HG03066 (cell line): ENCODE measurements at regions not wholly inside any gene's neighbourhood (a gene's known extent, or its start where the extent isn't known, plus 50 kb on each side); places are given as distances from the start of the nearest gene placed in this dataset.
"Not testable (repeated sequence)": the region's sequence is repeated elsewhere in the genome, so short reads cannot be mapped to it uniquely, and the experiment has no call there.

ENCODE experiments used
- ATAC-seq: cut with Tn5 transposase; IDR thresholded peaks from one replicate; pipeline ENCODE4 v1.9.1; 2021; ENCODE audit warnings: low read depth; ENCODE audit not compliant: unreplicated experiment

- no peak for ATAC-seq
Measured at GRCh38 chr16:52117171-52117570, 429.8 kb downstream of the TOX3 start.

DNA sequence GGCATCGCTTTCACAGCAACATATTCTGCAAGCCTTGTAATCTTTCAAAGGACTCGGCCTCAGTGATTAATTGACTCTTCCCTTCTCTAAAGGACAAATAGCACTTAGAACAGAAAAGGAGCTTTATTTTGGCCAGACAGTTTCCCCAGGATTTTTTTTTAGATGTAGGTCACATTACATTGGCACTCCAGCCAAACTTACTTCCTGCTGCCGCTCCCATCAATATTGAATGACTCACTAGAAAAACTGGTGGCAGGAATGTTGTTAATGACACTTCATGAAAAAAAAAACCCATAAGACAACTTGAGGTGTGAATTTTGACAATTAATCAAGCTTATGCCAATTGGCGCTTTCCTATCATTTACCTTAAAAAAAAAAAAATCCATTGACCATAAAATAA is 432.6 kb downstream of the TOX3 start:
- no peak for ATAC-seq

DNA sequence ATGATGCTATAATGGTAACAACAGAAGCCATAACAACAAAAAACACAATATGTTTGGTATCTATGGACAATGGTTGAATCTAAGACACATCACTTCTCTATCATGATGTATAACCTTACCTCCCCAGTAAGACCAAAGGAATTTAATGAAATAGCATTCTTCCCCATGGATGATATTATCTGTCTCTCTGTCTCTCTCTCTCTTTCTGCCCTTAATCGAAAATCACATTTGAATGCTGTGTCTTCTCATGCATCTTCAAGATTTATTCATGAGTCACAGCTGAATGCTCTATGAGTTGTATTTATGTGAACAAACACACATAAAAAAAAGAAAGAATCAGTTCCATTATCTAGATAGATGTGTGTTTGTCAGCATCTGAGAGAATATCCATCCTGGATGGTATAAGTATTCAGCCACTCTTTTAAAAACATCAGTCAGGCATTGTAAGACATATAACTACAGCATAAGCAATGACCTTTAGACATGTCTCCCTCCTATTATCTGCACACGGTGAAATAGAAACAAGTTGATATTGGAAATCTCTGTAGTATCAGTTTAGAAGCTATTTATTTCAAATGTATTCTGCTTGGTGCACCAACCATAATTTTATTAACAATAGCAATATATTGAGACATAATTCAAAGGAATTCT is 433.3 kb downstream of the TOX3 start:
- ATAC-seq, result no peak

DNA sequence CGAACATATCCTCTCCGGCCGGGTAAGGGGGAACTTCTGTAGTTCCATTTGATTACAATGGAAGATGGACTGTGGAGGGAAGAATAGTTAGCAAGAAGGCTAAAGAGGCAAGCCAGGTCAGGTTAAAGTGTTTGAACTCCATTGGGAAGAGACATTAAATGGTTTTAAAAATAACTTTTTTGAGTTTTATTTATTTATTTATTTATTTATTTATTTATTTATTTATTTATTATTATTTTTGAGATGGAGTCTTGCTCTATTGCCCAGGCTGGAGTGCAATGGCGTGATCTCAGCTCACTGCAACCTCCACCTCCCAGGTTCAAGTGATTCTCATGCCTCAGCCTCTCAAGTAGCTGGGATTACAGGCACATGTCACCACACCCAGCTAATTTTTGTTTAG is 441.9 kb downstream of the TOX3 start:
- not testable (repeated sequence) for ATAC-seq

DNA sequence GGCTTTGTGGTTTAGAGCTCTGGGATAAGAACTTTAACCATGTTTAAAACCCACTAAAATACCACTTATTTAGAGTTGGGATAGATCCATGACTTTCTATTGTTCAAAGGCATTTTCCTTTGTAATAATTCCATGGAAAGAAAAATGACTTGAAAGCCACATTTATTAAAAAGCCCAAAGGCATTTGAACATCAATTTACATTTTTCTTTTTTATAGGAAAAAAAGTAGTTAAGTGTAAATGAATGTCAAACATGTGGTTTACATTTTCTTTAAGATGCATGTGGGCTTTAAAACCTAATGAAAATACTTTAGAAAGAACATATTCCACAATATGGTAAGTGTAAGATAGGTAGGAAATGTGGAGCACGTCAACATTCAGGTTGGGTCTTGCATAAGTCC is 443.2 kb downstream of the TOX3 start:
- no peak for ATAC-seq

DNA sequence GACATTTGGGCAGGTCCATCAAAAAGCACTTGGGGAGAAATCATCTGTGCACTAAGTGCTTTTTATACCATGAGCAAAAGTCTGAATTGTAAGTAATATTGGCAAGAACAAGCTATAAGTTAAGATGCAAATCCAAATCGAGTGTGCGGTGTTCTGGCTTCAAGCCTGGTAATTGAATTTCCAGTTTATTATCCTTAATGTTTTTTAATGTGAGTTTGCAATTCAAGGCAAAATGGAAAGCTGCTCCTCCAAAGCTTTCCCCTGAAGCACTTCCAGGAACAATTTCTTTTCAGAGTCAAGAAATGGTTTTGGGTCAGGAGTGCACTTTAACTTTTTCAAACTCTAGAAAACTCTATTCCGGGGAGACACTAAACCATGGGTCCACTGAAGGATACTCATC is 445.7 kb downstream of the TOX3 start:
- ATAC-seq, result no peak

DNA sequence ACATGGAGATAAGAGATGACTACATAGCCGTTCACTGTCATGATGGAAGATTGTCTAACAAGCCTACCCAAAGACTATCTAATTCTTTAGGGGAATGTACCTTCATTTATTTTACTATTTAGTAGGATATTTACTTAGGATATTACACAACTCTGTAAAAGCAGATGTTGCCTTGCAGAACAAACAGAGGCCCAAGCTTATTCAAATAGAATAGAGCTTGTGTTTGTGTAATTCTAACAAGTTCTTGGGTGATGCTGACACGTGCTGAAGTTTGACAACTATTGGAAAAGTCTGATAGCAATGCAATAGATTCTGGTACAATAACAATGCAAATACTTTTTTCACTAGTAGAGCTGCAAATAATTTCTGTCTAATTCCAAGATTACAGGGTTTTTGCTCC is 447.6 kb downstream of the TOX3 start:
- no peak for ATAC-seq

- no peak for ATAC-seq
Measured at GRCh38 chr16:52095471-52095870, 451.5 kb downstream of the TOX3 start.

DNA sequence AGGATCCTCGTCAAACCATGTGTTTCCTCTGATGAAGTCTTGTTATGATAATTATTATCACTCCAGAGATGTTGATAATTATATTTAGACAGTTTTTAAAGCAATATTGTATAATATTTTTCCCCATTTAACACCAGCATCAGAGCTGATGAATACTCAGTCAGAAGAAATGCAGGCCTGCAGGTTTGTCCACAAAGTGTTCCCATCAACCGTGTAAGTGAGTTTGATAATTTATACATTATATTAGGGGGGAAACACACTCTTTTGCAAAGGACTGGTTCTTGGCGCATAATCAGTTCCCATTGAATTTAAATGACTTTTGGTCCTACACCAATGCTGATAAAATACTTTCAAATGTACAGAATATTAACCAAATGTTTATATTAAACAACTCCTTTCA is 454.8 kb downstream of the TOX3 start:
- no peak for ATAC-seq

DNA sequence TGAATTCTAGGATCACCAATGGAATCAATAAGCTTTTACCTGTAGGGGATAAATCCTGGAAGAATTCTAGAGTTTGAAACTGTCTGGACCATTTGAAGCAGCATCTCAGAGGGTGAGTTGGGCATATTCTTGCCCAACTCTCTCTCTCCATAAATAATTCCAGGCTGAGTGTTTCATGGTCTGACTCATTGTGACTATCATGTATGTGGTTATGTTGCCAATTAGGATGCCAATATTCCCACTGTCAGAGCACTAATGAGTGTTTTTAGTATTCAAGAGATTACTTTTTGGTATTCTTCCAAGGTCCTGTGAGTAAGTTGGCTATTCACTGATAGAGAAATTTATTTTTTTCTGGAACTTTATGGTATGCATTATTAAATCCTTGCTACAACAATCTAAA is 456.9 kb downstream of the TOX3 start:
- no peak for ATAC-seq

DNA sequence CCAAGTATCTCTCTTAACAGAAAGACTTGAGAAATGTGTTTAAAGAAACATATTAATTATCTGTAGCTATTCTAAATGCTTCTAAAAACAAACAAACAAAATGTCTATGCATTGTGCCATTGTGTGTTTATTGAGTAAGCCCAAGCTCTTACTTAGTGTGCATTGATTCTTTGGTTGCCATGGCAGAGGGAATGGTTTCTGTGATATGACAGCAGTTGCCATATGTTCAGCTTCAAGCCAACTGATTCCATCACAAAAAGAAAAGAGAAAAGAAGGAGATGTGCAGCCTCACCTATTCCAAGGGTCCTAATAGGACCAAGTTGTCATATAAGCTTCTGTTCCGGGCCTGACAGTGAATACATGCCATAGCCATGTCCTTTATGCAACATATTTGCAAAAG is 457.5 kb downstream of the TOX3 start:
- ATAC-seq, result no peak

- no peak for ATAC-seq
Measured at GRCh38 chr16:52086901-52087300, 460.0 kb downstream of the TOX3 start.

- ATAC-seq, result no peak
Measured at GRCh38 chr16:52078716-52079655, 468.0 kb downstream of the TOX3 start.

DNA sequence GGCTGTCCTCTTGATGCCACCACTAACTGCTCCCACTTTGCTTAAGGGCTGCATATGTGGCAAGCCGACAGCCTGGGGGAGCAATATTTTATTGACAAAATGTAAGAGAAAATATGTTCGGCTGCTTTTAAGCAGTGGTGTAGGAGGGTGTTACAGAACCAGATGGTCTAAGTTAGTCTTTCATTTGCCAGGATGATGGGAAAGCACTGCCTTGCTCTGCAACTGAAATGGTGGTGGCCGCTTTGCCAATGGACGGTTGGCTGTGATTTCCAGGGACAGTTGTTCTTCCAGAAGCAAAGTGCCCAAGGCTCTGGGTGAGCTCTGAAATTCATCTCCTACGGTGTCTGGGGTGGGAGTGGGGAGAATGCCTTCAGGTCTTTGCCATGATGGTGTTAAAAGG is 469.3 kb downstream of the TOX3 start:
- ATAC-seq, result no peak

- no peak for ATAC-seq
Measured at GRCh38 chr16:52076801-52077201, 470.1 kb downstream of the TOX3 start.

DNA sequence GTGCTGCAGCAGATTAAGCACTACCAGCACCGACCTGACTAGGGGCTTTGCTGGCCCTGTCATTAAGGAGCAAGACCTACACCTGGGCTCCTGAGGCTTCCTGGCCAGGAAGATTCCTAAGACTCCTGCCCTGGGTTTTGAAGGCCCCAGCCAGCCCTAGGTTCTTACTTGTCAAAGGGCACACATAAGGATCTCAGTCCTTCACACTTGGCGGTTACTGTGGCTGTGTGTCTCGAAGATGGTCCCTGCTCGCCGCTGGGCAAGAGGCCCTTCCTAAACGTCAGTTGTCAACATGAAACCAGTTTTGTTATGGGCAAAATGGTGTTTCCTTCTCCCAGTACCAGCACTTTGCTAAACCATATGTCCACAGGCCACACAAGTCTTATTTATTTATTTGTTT is 470.6 kb downstream of the TOX3 start:
- ATAC-seq, result no peak

DNA sequence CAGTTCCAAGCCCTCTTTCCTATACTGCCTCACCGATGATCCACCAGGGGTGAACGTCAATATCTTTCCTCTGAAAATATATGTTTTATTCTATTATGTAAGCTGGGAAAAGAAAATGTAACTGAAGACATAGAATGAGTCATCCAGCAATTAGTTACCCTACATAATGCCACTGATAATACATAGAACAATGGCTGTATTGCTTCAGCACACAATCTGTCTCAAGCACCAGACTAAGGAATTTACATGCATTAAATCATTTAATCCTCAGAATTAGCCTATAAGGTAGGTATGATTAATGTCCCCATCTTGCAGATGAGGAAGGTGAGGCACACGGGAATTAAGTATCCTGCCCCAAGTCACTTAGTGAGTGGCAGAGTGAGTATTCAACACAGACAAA is 472.8 kb downstream of the TOX3 start:
- no peak for ATAC-seq

DNA sequence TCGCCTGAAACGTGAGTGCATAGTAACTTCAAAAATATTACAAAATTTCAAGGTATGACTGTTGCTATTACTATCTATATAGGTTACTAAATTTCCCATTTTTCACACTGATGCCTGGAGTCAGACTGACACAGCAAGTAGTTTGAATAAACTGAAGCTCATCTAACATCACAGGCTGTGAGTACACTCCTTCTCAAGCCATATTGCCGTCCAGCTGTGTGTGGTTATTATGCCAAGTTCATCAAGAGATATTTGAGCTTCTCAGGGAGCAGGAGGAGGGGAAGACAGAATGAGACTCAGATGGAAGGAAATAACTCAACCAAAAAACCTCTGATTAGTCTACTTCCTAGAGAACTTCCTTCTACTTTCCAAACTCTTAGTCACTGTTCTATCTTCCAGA is 473.9 kb downstream of the TOX3 start:
- no peak for ATAC-seq

DNA sequence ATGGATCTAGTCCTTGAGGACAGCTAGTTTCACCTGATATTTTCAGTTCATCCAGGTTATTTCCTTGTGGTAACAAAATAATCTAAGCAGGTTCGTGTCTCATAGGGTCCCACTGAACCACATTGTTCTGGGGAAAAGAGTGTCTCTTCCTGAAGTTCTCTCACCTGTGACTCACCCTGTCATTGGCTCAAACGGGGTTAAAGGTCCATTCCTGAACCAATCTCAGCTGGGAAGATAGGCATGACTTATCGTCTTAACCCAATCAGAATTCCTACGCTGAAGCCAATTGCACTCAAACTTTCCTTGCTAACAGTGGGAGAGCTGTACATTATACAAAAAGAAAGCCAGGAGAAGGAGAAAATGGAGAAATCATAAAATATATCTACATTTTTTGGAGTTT is 475.8 kb downstream of the TOX3 start:
- ATAC-seq, result no peak

GRCh38 chr16:52070341-52071057 is 476.4 kb downstream of the TOX3 start:
- no peak for ATAC-seq

- no peak for ATAC-seq
Measured at GRCh38 chr16:52069866-52070265, 477.1 kb downstream of the TOX3 start.
